ENCODE measurements at regions not wholly inside any gene's neighbourhood (a gene's known extent, or its start where the extent isn't known, plus 50 kb on each side); places are given as distances from the start of the nearest gene placed in this dataset.

DNA sequence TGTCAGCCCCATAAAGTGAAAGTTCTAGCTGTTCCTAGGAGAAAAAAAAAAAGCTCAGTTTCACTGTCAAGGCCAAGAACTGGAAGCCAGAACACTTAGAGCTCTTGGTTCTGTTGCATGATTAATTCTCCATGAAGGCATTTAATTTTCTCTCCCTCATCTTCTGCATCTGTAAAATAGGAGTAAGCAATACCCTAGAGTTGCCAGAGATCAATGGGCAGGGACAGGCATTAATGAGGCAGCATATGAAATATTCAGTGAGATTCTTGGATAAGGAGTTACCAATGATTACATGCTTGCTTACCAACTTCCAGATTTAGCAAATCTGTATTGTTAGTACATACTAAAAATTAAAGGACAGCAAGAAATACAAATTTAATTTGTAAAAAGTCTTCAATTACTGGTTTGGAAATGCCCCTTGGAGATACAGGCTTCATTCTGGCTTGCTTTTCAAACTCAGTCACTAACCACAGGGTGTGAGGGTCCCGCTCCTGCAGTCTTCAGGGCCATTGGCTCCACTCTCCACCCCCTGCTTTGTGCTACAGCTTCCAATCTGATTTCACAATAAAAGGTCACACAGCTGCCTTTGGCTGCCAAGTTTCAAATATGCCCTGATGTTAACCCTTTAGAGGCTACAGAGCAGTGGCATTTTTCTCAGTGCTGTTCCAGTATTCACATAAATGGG is 624.6 kb downstream of the BNC2 start:
- H3K36me3 ChIP-seq (replicated peaks; ENCODE audit: control insufficient read depth, insufficient read depth, low read length): no peaks in the 10 kb centered on the region
- no peaks in the 10 kb centered on the region for H3K27me3 ChIP-seq (ENCODE audit: control insufficient read depth, insufficient read depth, low read length)
- no peak overlapping the region for H3K4me3 ChIP-seq (ENCODE audit: insufficient read depth, low read depth, low read length)
- no peak for DNase-seq

DNA sequence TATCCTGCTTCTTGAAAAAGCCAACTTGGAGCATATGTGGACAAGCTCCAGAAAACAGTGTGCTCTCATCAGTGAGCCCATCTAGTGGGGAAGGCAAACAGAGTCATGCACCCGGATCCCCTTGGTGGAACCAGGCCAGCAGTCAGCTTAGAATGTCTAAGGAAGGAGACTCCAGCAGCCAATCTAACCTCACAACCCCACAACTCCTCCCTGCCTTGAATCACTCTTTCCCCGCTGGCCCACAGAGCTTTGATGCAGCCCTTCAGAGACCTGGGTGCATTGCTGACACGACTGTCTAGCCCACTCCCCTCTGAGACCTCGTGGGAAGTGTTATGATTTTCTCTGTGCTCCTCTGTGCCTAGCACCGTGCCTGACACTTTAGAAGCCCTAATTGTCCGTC is 623.7 kb downstream of the BNC2 start:
- no peaks in the 10 kb centered on the region for H3K36me3 ChIP-seq (replicated peaks; ENCODE audit: control insufficient read depth, insufficient read depth, low read length)
- no peaks in the 10 kb centered on the region for H3K27me3 ChIP-seq (ENCODE audit: control insufficient read depth, insufficient read depth, low read length)
- DNase-seq: no peak
- H3K4me3 ChIP-seq (ENCODE audit: insufficient read depth, low read depth, low read length): no peak overlapping the region

DNA sequence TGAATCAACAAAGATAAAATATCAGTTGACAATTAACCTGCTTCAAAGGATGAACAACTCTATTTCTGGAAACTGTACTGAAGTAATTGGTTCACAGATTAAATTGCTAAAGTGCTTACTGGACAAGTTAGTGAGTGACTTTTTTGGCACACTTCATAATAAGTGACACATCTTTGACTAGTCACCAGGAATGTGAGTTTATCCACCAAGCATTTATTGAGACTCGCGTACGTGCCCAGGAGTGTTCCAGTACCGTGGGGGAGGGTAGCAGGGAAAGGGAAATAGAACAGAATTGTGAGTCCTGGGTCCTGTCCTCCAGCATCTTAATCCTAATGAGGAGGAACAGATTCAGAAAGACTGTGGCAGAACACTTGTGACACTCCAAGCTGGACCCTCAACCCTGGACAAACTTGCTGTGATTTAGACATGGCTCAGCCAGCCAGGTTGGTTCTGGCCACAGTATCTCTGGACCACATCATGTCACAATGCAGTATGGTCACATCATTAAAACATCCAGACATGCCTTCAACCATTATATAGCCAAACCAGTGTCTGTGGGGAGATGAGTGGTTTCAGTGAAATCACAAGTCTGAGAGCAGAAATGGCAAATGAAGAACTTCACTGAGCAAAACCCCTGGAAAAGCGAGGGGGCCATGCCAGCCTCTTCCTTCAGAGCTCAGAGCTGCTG is 623.1 kb downstream of the BNC2 start:
- DNase-seq: no peak
- Histone ChIP-seq H3K36me3 (replicated peaks; ENCODE audit: control insufficient read depth, insufficient read depth, low read length) (no peaks in the 10 kb centered on the region), H3K4me3 (ENCODE audit: insufficient read depth, low read depth, low read length) (no peak overlapping the region), H3K27me3 (ENCODE audit: control insufficient read depth, insufficient read depth, low read length) (no peaks in the 10 kb centered on the region)

DNA sequence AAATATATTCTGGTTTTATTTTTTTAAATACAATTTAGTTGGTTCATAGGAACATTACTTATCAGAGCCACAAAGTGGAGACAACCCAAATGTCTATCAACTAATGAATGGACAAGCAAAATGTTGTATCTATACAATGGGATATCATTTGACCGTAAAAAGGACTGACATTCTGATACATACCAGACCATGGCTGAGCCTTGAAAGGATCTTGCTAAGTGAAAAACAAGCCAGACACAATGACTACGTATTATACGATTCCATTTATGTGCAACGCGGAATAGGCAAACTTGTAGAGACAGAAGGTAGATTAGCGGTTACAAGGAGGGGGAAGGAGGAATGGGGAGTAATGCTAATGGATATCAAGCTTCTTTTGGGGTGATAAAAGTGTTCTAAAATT is 621.6 kb downstream of the BNC2 start:
- H3K4me3 ChIP-seq (ENCODE audit: insufficient read depth, low read depth, low read length): no peak overlapping the region
- no peak for DNase-seq
- H3K36me3 ChIP-seq (replicated peaks; ENCODE audit: control insufficient read depth, insufficient read depth, low read length): no peaks in the 10 kb centered on the region
- H3K27me3 ChIP-seq (ENCODE audit: control insufficient read depth, insufficient read depth, low read length): no peaks in the 10 kb centered on the region

DNA sequence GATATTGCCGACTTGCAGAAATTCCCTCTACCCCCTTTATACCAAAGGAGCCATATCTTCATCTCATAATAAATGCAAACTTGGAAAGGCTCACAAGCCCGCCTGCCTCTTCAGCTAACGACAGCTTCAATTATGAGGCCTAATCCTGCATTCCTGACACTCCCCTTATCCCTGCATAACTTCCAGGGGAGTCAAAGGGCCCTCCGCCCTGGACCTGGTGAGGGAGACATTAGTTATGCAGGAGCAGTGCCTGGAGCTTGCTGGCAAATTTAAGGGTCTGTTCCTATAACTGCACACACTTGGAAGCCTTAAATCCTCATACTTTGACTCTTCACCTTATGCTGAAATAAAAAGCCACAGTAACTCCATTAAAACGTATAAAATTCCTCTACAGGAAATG is 617.9 kb downstream of the BNC2 start:
- H3K4me3 ChIP-seq (ENCODE audit: insufficient read depth, low read depth, low read length): no peak overlapping the region
- H3K27me3 ChIP-seq (ENCODE audit: control insufficient read depth, insufficient read depth, low read length): no peaks in the 10 kb centered on the region
- no peaks in the 10 kb centered on the region for H3K36me3 ChIP-seq (replicated peaks; ENCODE audit: control insufficient read depth, insufficient read depth, low read length)
- peak; percentile 64 for DNase-seq

DNA sequence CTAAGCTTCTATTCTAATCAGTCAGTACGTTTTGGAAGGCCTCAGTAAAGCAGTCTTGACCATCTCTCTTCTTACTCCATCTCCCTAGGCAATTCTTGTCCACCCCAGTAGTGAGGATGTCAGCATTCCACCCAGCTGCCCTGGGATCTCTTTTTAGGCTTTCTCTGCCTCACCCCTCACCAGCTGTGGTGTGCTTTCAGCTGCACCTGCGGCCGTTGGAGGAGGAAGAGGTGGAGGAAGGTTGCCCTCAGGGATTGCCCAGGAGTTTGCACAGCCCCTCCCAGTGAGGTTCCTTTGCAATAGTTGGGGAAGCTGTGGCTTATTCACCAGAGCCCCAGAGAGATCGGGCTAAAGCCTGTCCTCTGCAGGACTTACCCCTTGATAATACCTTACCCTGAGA is 615.8 kb downstream of the BNC2 start:
- DNase-seq: no peak
- Histone ChIP-seq H3K36me3 (replicated peaks; ENCODE audit: control insufficient read depth, insufficient read depth, low read length) (no peaks in the 10 kb centered on the region), H3K27me3 (ENCODE audit: control insufficient read depth, insufficient read depth, low read length) (no peaks in the 10 kb centered on the region), H3K4me3 (ENCODE audit: insufficient read depth, low read depth, low read length) (no peak overlapping the region)

DNA sequence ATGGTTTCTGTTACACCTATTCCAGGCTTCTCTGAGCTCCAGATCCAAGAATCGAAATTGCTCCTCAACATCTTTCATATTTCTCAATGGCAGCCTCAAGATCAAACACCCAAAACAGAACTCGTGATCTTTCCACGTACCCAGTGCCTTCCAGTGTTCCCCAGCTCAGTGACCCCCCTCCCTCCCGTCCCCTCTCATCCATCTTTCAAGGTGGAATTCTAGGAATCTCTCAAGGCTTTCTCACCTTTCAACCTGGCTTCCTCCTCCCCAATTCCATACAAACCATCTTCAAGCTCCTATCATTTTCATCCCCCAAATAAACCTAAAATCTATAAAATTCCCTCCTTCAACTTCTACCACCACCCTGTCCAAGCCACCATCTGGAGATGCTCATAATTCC is 615.3 kb downstream of the BNC2 start:
- H3K36me3 ChIP-seq (replicated peaks; ENCODE audit: control insufficient read depth, insufficient read depth, low read length): no peaks in the 10 kb centered on the region
- no peak overlapping the region for H3K4me3 ChIP-seq (ENCODE audit: insufficient read depth, low read depth, low read length)
- DNase-seq: no peak
- H3K27me3 ChIP-seq (ENCODE audit: control insufficient read depth, insufficient read depth, low read length): no peaks in the 10 kb centered on the region

DNA sequence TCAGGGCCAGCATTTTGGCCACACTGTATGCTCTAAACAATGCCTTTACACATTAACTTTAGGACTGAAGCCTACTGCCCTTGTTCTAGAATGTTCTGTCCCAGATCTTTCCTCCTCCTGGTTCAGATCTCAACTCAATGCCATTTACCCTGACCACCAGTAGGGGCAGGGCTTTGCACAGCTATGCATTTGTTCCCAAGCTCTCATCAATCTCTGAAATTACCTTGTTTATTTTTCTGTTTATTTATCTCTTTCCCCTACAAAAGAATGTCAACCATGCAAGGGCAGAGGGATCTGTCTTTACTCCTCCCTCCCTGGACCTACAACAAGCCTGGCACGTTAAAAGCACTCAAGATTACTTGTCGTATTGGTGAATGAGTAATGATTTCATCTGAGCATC is 612.9 kb downstream of the BNC2 start:
- Histone ChIP-seq H3K4me3 (ENCODE audit: insufficient read depth, low read depth, low read length) (no peak overlapping the region), H3K36me3 (replicated peaks; ENCODE audit: control insufficient read depth, insufficient read depth, low read length) (no peaks in the 10 kb centered on the region), H3K27me3 (ENCODE audit: control insufficient read depth, insufficient read depth, low read length) (no peaks in the 10 kb centered on the region)
- peak; percentile 43 for DNase-seq

DNA sequence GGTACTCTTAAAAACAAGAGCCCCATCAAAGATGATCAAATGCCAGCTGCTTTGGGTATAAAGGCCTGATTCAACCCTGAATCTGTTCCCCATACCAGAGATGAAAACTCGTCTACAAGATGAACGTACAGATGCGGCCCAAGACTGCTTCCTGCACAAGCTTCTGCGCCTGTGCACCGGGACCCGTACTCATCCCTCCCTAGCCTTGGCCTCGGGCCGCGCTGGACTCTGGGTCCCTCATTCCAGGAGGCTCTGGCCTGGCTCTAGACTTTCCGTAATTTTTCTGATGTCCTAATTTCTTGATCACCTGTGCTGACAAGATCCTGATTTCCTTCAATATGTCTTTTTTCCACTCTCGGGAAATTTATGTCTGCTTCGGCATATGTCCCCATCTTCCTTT is 612.3 kb downstream of the BNC2 start:
- no peaks in the 10 kb centered on the region for H3K27me3 ChIP-seq (ENCODE audit: control insufficient read depth, insufficient read depth, low read length)
- H3K36me3 ChIP-seq (replicated peaks; ENCODE audit: control insufficient read depth, insufficient read depth, low read length): no peaks in the 10 kb centered on the region
- no peak overlapping the region for H3K4me3 ChIP-seq (ENCODE audit: insufficient read depth, low read depth, low read length)
- DNase-seq: no peak

DNA sequence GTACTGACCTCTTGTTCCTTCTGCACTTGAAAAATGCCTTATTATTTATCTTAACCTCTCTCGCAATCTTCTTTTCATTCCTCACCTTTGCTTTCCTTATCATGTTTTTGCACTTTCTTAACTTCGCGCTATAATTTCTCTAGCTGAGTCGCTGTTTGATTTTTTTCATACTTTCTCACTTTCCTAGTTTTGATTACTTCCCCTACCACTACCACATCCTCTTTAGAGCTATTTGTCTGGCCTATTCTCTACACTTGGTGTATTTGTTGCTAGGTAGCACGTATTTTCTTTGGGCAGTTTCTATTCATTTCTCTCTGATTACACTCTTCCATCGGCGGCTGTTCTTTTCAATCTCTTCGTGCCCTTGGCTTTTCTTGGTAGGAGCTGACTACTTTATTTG is 611.8 kb downstream of the BNC2 start:
- Histone ChIP-seq H3K36me3 (replicated peaks; ENCODE audit: control insufficient read depth, insufficient read depth, low read length) (no peaks in the 10 kb centered on the region), H3K27me3 (ENCODE audit: control insufficient read depth, insufficient read depth, low read length) (no peaks in the 10 kb centered on the region), H3K4me3 (ENCODE audit: insufficient read depth, low read depth, low read length) (no peak overlapping the region)
- DNase-seq: no peak

DNA sequence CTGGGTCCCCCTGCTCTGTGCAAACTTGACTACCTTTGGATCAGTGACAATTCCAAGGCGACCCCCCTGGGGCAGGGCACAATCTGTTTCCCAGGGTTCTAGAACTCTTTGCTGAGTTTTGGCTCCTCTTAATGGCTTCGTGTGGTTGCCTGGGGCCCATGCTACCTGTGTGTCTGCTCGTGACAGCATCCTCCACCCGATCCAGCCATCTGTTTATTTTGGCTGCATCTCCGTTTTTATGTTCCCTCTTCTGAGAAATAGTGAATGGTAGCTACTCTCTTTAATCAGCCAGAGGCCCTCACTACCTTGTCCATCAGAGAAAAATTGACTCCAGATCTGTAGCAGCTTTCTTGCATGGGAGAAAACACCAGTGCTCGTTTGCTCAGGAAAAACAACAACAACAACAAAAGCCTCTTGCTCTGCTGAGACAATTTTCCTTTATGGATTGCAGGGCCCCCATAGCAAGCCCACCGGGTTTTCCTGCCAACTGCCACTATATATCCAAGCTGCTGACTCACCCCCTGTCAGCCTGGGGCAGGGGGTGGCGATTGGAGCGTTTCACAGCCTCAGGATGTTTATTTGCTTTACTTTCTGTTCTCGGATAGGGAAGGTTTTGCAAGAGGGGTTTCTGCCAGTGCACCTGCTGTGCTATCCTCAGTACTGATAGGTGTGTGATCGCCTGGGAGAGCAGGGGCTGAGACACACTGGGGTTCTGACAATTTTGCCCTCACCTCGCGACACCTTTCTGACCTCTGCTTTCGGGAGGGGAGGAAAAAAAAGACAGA is 607.8 kb downstream of the BNC2 start:
- Histone ChIP-seq H3K27me3 (ENCODE audit: control insufficient read depth, insufficient read depth, low read length) (no peaks in the 10 kb centered on the region), H3K36me3 (replicated peaks; ENCODE audit: control insufficient read depth, insufficient read depth, low read length) (no peaks in the 10 kb centered on the region), H3K4me3 (ENCODE audit: insufficient read depth, low read depth, low read length) (no peak overlapping the region)
- DNase-seq: no peak

DNA sequence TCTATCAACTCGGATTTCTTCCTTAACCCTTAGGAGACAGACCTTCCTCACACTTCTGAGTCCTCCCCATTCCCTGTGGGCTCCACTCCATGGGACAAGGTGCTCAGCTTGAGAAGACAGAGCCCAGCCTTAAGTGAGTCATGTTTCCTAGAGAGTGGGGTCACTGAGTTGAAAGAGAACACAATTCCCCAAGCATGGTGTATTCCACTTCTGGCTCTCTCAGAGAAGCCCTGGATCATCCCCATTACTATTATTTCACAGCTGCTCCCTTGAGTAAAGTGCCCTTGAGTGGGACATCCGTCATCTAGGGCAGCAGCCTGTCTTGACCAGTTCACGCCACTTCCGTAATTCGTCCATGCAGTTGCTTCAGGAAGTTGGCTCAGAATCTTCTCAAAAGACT is 604.8 kb downstream of the BNC2 start:
- Histone ChIP-seq H3K27me3 (ENCODE audit: control insufficient read depth, insufficient read depth, low read length) (no peaks in the 10 kb centered on the region), H3K4me3 (ENCODE audit: insufficient read depth, low read depth, low read length) (no peak overlapping the region)
- no peak for DNase-seq

DNA sequence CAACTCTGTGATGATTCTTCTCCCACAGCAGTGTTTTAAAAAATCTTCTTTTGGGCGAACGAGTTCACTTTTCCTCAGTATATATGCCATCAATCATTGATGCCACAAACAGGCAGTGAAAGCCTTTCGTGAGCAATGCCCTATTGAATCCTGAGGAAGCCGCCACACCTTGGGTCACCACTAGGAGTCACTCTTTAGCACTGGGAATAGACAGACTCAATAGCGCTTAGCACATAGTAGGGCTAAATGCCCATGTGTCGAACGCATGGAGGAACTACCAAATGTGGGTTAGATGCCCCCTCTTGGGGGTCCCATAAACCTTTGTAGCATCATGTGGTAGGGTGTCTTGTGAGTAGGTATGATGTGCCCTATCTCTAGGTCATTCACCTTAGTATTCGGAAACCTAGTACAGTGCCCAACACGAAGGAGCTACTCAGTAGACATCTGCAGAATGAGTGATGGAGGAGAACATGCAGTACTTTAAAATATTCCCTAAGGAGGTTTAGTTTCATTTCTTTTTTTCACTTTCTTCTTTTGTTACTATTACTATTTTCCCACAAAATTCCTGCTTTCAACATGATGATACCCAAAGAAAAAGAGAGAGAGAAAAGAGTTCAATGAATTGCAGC is 603.7 kb downstream of the BNC2 start:
- no peaks in the 10 kb centered on the region for H3K27me3 ChIP-seq (ENCODE audit: control insufficient read depth, insufficient read depth, low read length)
- DNase-seq: peak; percentile 75
- H3K4me3 ChIP-seq (ENCODE audit: insufficient read depth, low read depth, low read length): no peak overlapping the region

More for the DNA sequence above, 604.8 kb downstream of the BNC2 start:
- no peaks in the 10 kb centered on the region for H3K36me3 ChIP-seq (replicated peaks; ENCODE audit: control insufficient read depth, insufficient read depth, low read length)

DNA sequence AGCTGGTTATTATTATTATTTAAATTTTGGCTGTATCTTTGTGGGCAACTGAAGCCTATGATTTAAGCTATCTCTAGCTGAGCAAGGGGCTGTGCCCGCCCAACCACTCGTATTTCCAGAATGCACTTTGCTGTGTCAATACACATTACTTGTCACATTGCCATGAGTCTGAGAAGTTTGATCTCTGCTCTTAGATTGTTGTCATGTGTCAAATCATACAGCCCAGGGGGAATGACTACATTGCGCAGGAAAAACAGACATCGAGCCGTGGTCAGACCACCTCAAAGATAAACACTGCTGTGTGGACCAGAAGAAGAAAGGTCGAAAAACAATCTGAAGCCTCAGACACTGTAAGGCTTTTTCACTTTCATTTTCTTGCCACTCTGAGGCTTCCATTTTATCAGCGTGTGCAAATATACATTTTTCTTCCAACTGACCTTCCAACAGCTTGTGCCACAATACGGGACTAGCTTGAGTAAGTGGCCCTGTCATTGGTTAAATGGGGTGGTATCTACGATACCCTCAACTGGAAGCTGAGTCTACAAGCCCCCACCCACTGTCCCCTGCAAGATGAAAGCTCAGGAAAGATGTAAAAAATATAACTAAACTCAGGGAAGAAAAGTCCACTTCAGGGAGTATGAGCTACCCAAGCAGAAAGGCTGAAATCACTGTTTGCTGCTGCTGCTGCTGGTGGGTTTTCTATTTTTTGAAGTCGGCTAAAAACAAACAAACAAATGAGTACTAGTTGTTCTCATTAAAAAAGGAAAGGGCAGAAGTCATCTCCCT is 603.0 kb downstream of the BNC2 start:
- Histone ChIP-seq H3K4me3 (ENCODE audit: insufficient read depth, low read depth, low read length) (no peak overlapping the region), H3K36me3 (replicated peaks; ENCODE audit: control insufficient read depth, insufficient read depth, low read length) (no peaks in the 10 kb centered on the region), H3K27me3 (ENCODE audit: control insufficient read depth, insufficient read depth, low read length) (no peaks in the 10 kb centered on the region)
- DNase-seq: no peak

More for the DNA sequence above, 603.7 kb downstream of the BNC2 start:
- H3K36me3 ChIP-seq (replicated peaks; ENCODE audit: control insufficient read depth, insufficient read depth, low read length): no peaks in the 10 kb centered on the region
